Thyroid gland (tissue), 4 donors: ENCODE measurements at regions not wholly inside any gene's neighbourhood (a gene's known extent, or its start where the extent isn't known, plus 50 kb on each side); places are given as distances from the start of the nearest gene placed in this dataset.

Source experiments
- DNase-seq, 2 donors: peaks; one replicate each; pipeline ENCODE4 v3.0.0-alpha.2; 2019
- H3K27ac ChIP-seq, 3 donors: fragments of 200-600 bp; sonication (generic); 1 replicate in 2 of 3; 2 replicates in 1 of 3; pipeline ENCODE4 v1.5.1; 2016 to 2019; ENCODE audit warnings: mild to moderate bottlenecking in 1 of 3, moderate library complexity in 1 of 3
- H3K27me3 ChIP-seq: fragments of 200-600 bp; sonication (generic); one replicate; pipeline ENCODE4 v1.5.1; 2019
- H3K36me3 ChIP-seq, 2 donors: fragments of 200-600 bp; sonication (generic); one replicate each; pipeline ENCODE4 v1.5.1; 2016 to 2019
- H3K4me1 ChIP-seq, 2 donors: fragments of 200-600 bp; sonication (generic); one replicate each; pipeline ENCODE4 v1.5.1; 2017 to 2019
- H3K4me3 ChIP-seq, 3 donors: fragments of 200-600 bp; sonication (generic); replicated peaks in 1 of 3; 1 replicate in 2 of 3; 2 replicates in 1 of 3; pipeline ENCODE4 v1.5.1; 2016; ENCODE audit warnings: mild to moderate bottlenecking in 1 of 3
- H3K9me3 ChIP-seq: fragments of 200-600 bp; sonication (generic); one replicate; pipeline ENCODE4 v1.5.1; 2017
- POLR2A ChIP-seq, 2 donors: fragments of 450-650 bp; IDR thresholded peaks; one replicate each; pipeline ENCODE4 v1.6.1; 2017; ENCODE audit warnings: antibody characterized with exemption in 2 of 2, mild to moderate bottlenecking in 2 of 2, moderate library complexity in 1 of 2
- WGBS, 2 donors: methylation state at CpG; one replicate each; pipeline ENCODE4 v1.1.5; 2017; 5-methylcytosine and 5-hydroxymethylcytosine counted together
- intact Hi-C: fragments of 100-400 bp; cut with DNase I; formaldehyde crosslinking; loops from one replicate; pipeline ENCODE4 v1.15.1; 2023
- TF ChIP-seq, protein P1 (sequence below), 6 experiments: fragments of 200-600 bp in 3 of 6; fragments of 450-650 bp in 3 of 6; sonication (generic) in 3 of 6; IDR thresholded peaks; one replicate each; pipeline ENCODE4 v1.5.1; 2016 to 2019; ENCODE audit warnings: antibody characterized with exemption in 6 of 6, mild to moderate bottlenecking in 2 of 6, inconsistent platforms in 1 of 6, moderate library complexity in 1 of 6

DNA sequence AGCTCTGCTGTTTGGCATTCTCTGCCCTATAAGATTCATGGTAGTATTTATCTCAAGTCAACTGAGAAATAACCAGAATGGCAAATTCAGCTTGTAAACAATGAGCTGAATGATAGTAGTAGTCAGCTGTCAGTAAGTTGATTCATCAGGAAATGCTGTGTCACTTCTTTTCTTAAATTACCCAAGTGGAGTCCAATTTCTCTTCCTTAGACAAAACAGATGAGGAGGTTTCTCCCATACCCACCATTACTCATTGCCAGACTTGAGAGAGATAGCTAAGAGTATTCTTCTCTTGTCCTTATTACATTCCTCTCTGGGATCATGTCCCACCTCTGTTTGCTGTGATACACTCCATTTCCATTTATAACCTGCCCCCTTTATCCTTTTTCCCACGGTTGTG is 159.8 kb upstream of the STEAP1 start:
- H3K9me3 ChIP-seq = no peaks in the 10 kb centered on the region
- intact Hi-C loops = no loop called here
- no peak for TF ChIP-seq POLR2A (IDR thresholded peaks at IDR 0.05)
- TF ChIP-seq, protein P1, sequence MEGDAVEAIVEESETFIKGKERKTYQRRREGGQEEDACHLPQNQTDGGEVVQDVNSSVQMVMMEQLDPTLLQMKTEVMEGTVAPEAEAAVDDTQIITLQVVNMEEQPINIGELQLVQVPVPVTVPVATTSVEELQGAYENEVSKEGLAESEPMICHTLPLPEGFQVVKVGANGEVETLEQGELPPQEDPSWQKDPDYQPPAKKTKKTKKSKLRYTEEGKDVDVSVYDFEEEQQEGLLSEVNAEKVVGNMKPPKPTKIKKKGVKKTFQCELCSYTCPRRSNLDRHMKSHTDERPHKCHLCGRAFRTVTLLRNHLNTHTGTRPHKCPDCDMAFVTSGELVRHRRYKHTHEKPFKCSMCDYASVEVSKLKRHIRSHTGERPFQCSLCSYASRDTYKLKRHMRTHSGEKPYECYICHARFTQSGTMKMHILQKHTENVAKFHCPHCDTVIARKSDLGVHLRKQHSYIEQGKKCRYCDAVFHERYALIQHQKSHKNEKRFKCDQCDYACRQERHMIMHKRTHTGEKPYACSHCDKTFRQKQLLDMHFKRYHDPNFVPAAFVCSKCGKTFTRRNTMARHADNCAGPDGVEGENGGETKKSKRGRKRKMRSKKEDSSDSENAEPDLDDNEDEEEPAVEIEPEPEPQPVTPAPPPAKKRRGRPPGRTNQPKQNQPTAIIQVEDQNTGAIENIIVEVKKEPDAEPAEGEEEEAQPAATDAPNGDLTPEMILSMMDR (IDR thresholded peaks at IDR 0.05) = no peak
- H3K4me1 ChIP-seq = no peaks in the 10 kb centered on the region
- no peak overlapping the region for H3K27ac ChIP-seq
- DNase-seq = no peak
- WGBS, 2 donors = 64 to 81% methylated on average over 1 of the region's 1 CpG
- H3K27me3 ChIP-seq = no peaks in the 10 kb centered on the region
- no peak overlapping the region for H3K4me3 ChIP-seq
- H3K36me3 ChIP-seq = no peaks in the 10 kb centered on the region

DNA sequence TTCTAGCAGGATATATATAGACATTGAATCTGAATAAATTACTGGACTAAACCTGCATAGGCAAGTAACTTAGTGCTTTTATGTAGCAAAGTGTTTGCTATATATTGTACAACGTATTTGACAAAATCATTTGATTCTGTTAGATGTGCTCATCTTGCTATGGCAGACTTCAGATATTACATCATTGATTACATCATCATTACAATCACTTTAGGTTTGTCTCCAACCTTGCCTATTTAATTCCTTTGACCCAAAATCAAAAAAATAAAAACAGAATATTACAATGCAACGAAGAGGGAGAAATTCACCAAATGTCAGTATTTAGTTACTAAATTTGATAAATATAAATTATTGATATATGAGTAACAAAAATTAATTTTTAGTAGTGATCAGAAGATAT is 155.7 kb upstream of the STEAP1 start:
- TF ChIP-seq POLR2A (IDR thresholded peaks at IDR 0.05) = no peak
- TF ChIP-seq, protein P1 (IDR thresholded peaks at IDR 0.05) = no peak
- H3K9me3 ChIP-seq = no peaks in the 10 kb centered on the region
- H3K4me3 ChIP-seq = no peak overlapping the region
- H3K36me3 ChIP-seq = no peaks in the 10 kb centered on the region
- no peak overlapping the region for H3K27ac ChIP-seq
- intact Hi-C loops = no loop called here
- no peaks in the 10 kb centered on the region for H3K4me1 ChIP-seq
- 84 to 89% methylated on average over 2 of the region's 2 CpGs for WGBS, 2 donors
- H3K27me3 ChIP-seq = no peaks in the 10 kb centered on the region
- DNase-seq = no peak

DNA sequence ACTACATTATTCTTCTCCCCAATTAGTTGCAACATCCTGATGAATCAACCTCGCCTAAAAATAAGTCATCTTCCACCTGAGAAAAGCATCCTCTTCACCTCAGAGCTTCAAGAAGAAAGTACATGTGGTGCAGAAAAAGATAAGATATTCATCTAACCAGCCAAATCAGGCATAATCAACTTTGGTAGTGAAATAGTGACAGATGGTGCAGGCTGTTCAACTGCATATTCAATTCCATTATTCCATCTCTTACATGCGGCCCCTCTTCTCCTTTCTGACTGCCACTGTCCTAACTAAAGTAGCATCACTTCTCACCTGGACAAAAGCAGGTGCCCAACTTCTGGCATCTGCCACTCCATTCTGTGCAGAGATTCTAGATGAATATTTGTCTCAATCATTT is 148.4 kb upstream of the STEAP1 start:
- no peak for TF ChIP-seq POLR2A (IDR thresholded peaks at IDR 0.05)
- TF ChIP-seq, protein P1 (IDR thresholded peaks at IDR 0.05) = no peak
- intact Hi-C loops = no loop called here
- 89 to 90% methylated on average over 2 of the region's 2 CpGs for WGBS, 2 donors
- Histone ChIP-seq H3K36me3 (no peaks in the 10 kb centered on the region), H3K27me3 (no peaks in the 10 kb centered on the region), H3K4me1 (no peaks in the 10 kb centered on the region), H3K9me3 (no peaks in the 10 kb centered on the region), H3K4me3 (no peak overlapping the region), H3K27ac (no peak overlapping the region)
- no peak for DNase-seq

DNA sequence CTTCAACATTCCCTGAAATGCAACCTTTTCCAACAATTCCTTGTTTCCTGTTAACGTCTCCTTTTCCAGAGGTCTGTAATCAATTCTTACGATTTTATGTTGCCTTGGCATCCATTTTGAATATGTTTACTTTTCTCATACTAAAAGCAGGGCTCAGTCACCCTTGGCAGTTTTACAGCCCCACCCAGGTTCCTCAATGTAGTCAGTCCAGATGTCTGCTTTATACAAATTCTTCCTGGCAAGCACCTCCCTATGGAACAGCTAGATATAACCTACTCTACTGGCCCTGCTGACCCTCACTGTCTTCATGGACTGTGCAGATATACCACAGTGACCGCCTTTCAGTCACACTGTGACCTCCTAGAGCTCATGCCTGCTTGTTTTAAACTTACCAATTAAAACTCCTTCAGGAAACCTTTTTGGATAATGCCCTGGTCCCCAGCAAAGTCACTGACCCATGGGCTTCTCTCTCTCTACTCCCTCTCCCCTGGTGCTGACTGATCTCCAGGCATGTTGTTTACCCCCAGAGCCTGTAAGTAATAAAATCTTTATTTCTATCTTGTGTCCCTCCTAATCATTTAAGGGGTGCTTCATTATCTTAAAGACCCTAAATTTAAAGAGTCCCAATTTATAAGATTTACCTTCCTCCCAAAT is 147.1 kb upstream of the STEAP1 start:
- WGBS, 2 donors = 63 to 78% methylated on average over 3 of the region's 3 CpGs
- Histone ChIP-seq H3K4me1 (no peaks in the 10 kb centered on the region), H3K9me3 (no peaks in the 10 kb centered on the region), H3K36me3 (no peaks in the 10 kb centered on the region), H3K27ac (no peak overlapping the region), H3K27me3 (no peaks in the 10 kb centered on the region), H3K4me3 (no peak overlapping the region)
- intact Hi-C loops = no loop called here
- no peak for DNase-seq
- TF ChIP-seq POLR2A (IDR thresholded peaks at IDR 0.05) = no peak

DNA sequence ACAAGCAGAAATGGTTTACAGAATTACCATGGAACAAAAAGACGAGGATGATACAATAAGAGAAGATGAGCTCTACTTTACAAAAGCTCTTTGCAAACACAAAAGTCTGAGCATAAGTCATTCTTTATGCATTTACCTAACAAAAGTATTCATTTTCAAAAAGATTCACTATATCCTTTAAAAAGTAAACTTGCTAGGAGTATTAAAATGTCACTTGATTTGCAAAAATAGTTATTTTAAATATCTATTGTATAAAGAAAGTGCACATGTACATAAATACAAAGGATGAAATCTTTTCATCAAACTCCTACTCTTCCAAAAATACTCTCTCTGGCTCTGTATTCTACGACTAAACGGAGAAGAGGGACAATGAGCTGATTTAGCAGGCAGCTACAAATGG is 146.4 kb upstream of the STEAP1 start:
- Histone ChIP-seq H3K27ac (no peak overlapping the region), H3K4me1 (no peaks in the 10 kb centered on the region), H3K4me3 (no peak overlapping the region), H3K36me3 (no peaks in the 10 kb centered on the region), H3K9me3 (no peaks in the 10 kb centered on the region), H3K27me3 (no peaks in the 10 kb centered on the region)
- 69 to 73% methylated on average over 3 of the region's 3 CpGs for WGBS, 2 donors
- no peak for DNase-seq
- intact Hi-C loops = no loop called here
- TF ChIP-seq, protein P1 (IDR thresholded peaks at IDR 0.05) = no peak
- TF ChIP-seq POLR2A (IDR thresholded peaks at IDR 0.05) = no peak
